T follicular helper cell (primary cell): ENCODE measurements at regions not wholly inside any gene's neighbourhood (a gene's known extent, or its start where the extent isn't known, plus 50 kb on each side); places are given as distances from the start of the nearest gene placed in this dataset.

ENCODE experiments used
- DNase-seq: peaks from one replicate; pipeline ENCODE4 v3.0.0-alpha.2; 2020; ENCODE audit warnings: low read depth

- no peak for DNase-seq
Measured at GRCh38 chr2:48140586-48140985, 173.9 kb upstream of the FOXN2 start.

DNA sequence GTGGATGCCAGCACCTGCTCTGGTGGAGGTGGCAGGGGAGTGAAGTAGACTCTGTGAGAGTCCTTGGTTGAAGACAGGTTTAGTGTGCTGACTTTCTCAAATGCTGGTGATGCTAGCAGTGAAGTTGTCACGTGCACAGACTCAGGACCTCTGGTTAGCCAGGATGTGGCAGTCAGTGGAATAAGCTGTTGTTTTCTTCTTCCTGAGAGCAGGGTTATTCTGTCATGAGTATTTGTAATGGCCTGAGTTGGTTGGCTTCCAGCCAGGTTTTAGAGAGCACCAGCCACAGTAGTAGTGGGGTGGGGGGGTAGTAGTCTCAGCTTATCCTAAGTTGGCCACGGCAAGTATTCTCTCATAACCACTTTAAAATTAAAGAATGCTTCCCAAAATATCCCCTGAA is 169.7 kb upstream of the FOXN2 start:
- no peak for DNase-seq

DNA sequence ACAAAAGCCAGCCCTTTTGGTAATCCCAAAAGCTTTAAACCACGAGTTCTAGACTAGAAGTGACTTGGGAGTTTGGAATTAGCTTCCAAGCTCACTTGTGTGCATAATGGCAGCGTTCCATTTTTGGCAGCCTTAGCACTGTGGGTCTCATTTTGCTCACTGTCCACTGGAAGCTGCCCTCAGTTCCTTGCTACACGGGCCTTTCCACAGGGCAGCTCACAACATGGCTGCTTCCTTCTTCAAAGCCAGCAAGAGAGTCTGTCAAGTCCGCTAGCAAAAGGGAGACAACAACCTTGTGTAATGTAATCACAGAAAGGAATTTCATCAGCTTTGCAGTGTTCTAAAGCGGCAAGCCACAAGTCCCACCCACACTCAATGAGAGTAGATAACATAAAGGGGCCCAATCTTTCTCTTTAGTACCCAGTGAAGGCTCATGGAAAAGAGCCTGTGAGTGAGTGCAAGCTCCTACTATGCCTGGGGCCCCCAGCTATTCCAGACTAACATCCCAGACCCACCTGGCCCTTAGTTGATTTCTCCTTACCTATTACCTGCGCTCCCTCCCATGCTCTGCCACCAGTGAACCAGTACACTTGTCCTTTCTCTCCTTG is 168.5 kb upstream of the FOXN2 start:
- DNase-seq = no peak

- DNase-seq = no peak
Measured at GRCh38 chr2:48146552-48146951, 167.9 kb upstream of the FOXN2 start.

DNA sequence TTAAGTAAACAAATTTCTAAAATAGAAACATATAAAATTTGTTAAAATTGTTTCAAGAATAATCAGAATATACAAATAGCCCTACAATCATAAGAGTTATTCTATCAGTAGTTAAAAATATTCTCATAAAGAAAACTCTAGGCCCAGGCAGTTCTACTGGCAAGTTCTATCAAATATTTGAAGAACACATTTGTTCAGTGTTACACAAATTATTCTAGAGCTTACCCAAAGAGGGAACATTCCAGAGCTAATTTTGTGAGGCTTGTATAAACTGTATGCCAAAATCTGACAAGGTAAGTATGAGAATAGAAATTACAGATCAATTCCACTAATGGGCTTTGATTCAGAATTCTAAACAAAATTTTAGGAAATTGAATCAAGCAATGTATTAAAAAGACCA is 166.8 kb upstream of the FOXN2 start:
- no peak for DNase-seq

DNA sequence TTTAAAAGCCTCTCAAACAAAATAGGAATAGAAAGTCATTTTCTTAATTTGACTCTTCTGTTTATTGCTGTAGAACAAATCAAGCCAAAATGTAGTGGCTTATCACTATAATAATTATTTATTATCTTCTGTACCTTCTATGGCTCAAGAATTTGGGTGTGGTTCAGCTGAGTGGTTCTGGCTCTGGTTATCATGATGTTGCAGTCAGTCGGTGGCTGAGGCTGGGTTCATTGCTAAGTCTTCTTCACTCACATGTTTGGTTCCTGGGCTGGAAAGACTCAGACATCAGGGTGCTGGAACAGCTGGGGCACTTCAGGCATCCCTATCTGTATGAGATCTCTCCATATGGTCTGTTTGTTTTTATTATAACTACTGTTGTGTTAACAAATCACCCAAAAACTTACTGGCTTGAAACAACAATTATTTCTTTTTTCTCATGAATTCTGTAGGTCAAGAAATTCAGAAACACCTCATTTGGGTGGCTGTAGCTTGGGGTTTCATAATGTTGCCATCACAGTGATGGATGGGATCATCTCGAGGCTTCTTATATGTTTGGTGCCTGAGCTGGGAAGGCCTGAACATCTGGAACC is 165.5 kb upstream of the FOXN2 start:
- no peak for DNase-seq

- no peak for DNase-seq
Measured at GRCh38 chr2:48157150-48157549, 157.3 kb upstream of the FOXN2 start.

DNA sequence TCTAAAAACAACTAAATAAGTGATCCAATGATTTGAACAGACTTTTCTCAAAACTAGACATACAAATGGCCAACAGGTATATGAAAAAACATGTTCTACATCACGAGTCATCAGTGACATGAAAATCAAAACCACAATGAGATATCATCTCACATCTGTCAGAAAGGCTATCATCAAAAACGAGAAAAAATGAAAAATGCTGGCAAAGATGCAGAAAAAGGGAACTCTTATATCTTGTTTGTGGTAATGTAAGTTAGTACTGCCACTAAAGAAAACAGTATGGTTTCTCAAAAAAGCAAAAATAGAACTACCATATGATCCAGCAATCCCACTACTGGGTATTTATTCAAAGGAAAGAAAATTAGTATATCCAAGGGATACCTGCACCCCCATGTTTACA is 152.9 kb upstream of the FOXN2 start:
- no peak for DNase-seq

- no peak for DNase-seq
Measured at GRCh38 chr2:48162742-48163141, 151.7 kb upstream of the FOXN2 start.

DNA sequence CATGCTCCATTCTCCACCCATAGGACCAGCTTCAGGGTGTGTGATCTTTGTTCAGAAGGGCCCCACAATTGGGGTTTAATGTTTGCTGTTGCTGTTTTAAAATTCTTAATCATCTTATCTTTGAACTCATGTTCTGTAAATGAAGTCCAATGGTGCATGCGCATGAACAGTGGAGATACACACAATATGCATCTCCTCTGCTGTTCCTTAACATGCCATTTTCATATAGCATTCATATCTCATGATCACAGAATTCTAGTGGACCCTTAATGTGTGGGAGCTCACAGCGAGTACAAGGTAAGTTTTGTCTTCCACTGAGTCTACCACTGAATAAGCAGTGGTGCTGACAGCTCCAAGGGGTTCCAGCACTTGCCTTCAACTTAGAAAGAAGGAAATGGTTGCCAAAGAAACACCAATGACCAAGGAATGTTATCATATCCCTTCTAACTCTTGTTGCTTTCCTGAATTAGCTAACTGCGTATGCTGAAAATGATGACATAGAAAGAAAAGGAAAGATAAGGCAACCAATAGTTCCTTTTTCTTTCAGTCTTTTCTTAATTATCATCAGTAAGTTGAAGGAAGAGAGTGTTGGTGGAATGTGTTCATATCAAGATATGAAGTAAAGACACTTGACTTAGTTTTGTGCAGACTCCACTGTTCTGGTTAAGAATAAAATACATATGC is 149.3 kb upstream of the FOXN2 start:
- no peak for DNase-seq

- DNase-seq = no peak
Measured at GRCh38 chr2:48169141-48169592, 145.3 kb upstream of the FOXN2 start.

GRCh38 chr2:48170281-48170680 is 144.2 kb upstream of the FOXN2 start:
- DNase-seq = no peak

GRCh38 chr2:48173141-48173540 is 141.3 kb upstream of the FOXN2 start:
- DNase-seq = no peak

GRCh38 chr2:48174503-48174902 is 140.0 kb upstream of the FOXN2 start:
- DNase-seq = no peak

- no peak for DNase-seq
Measured at GRCh38 chr2:48175254-48175653, 139.2 kb upstream of the FOXN2 start.

DNA sequence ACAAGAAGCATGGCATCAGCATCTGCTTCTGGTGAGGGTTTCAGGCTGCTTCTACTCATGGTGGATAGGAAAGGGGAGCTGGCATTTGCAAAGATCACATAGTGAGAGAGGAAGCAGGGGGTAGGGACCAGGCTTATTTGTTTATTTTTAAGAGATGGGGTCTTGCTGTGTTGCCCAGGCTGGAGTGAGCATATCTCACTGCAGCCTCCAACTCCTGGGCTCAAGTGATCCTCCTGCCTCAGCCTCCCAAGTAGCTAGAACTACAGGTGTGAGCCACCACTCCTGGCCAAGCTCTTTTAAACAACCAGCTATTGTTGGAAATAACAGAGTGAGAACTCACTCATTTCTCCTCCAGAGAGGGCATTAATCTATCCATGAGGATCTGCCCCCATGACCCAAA is 138.8 kb upstream of the FOXN2 start:
- DNase-seq = no peak

- no peak for DNase-seq
Measured at GRCh38 chr2:48176876-48177275, 137.6 kb upstream of the FOXN2 start.

GRCh38 chr2:48178611-48179010 is 135.9 kb upstream of the FOXN2 start:
- no peak for DNase-seq

DNA sequence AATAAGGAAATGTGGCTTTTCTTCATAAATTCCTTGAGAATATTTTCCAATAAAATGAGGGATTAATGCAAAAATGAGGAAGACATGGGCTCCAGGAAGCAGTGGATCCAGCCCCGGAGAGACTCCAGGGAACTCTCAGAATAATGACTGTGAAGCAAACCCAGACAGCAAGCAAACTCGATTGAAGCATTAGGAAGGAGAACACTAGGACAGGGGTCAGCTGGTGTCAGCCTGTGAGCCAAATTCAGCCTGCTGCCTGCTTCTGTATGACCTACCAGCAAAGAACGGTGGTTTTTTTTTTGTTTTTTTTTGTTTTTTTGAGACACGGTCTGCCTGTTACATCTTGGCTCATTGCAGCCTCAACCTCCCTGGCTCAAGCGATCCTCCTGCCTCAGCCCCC is 133.9 kb upstream of the FOXN2 start:
- no peak for DNase-seq

DNA sequence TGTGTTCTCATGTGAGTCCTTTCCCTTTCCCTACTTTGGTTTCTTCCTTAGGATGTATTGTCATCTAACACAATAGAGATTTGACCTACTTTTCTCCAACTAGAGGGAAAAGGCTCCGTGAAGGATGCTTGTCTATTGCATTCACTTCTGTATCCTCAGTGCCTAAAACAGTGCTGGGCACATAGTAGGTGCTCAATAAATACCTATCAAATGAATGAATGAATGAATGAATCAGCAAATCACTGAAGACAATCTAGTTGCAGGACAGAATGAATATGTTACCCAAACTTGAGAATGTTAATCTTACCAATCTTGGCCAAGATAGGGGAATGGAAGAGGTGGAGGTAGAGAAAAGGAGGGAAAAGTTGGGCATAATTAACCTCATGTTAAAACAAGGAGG is 131.2 kb upstream of the FOXN2 start:
- DNase-seq = no peak

- no peak for DNase-seq
Measured at GRCh38 chr2:48183991-48184390, 130.5 kb upstream of the FOXN2 start.

DNA sequence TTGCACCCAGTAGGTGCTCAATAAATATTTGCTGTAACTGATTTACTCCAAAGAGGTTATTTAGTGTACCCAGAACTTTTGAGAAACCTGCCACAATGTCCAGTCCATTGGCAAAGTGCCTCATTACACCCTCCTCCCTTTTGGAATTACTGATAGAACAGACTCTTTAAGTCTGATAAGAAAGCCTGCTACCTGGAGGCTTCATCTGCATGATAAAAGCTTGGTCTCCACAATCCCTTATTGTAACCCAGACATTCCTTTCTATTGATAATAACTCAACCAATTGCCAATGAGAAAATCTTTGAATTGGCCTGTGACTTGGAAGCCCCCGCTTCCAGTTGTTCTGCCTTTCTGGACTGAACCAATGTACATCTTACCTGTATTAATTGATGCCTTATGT is 127.0 kb upstream of the FOXN2 start:
- DNase-seq = no peak

DNA sequence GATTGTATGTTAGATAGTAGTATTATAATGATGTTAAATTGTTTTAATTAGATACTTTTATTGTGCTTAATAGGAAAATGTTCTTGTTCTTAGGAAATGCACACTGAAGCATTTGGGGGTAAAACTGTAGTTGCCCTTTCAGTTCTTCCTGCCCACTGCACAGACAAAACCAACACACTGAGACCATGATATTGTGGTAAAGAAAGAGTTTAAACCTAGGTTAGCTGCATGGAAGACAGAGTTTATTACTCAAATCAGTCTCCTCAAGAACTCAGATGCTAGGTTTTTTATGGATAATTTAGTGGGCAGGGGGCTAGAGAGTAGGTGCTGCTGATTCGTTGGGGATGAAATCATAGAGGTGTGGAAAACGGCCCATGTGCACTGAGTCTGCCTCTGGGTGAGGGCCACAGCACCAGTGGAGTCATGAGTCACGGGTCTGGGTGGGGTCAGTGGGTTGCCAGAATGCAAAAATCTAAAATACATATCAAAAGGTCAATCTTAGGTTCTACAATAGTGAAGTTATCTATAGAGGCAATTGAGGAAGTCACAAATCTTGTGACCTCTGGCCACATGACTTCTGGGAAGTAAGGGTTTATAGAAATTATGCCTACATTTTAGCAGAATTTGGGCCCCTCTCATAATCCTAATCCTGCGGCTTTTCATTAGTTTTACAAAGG is 124.8 kb upstream of the FOXN2 start:
- DNase-seq = no peak
